ENCODE measurements at regions not wholly inside any gene's neighbourhood (a gene's known extent, or its start where the extent isn't known, plus 50 kb on each side); places are given as distances from the start of the nearest gene placed in this dataset.

DNA sequence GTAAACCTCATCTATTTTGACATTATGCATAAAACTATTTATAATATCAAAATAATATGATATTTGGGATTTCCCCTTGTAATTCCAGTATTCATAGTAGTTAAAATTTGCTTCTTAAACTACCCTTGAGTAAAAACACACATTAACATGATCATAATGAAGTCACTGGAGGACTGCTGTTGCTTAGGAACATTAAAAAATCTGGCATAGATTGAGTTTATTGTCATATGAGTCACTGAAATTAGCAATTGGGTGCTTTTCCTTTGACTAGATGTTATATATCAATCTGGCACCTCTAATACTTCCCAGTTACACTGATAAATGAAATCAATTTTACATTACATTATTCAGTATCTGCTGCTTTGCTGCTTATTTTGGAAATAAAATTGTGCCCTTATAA, 57.0 kb upstream of the ZC3H15 start:
- no peak for TF ChIP-seq CTCF (IDR thresholded peaks at IDR 0.05)
- TF ChIP-seq POLR2A (IDR thresholded peaks at IDR 0.05) = no peak
- Histone ChIP-seq H3K4me1 (no peaks in the 10 kb centered on the region), H3K9me3 (no peaks in the 10 kb centered on the region), H3K4me3 (no peak overlapping the region), H3K27me3 (no peaks in the 10 kb centered on the region), H3K36me3 (no peaks in the 10 kb centered on the region), H3K27ac (no peak overlapping the region)
- ATAC-seq = no peak
- DNase-seq = no peak
- intact Hi-C loops (cut with DNase I) = no loop called here

DNA sequence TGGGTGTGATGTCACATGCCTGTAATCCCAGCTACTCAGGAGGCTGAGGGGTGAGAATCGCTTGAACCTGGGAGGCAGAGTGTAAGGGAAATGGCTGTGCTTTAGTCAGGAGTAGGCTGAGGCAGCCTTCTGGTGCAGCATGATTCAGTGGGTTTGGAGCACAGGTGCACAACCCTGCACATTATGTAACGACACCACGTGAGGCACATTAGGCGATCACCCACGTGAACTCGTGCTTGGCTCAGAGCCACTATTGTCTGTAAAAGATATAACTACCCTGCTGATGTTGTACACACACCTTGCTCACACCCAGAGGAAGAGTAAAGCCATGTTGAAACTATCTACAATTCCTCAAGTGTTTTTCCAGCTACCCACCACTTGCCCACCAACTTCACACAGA, 54.8 kb upstream of the ZC3H15 start:
- H3K4me1 ChIP-seq = no peaks in the 10 kb centered on the region
- no peak for ATAC-seq
- 80 to 85% (median 83%) methylated on average over 6 of the region's 6 CpGs for WGBS, 4 donors
- no peaks in the 10 kb centered on the region for H3K9me3 ChIP-seq
- H3K27me3 ChIP-seq = no peaks in the 10 kb centered on the region
- no peak for DNase-seq
- no peak overlapping the region for H3K4me3 ChIP-seq
- intact Hi-C loops (cut with DNase I) = no loop called here
- no peak overlapping the region for H3K27ac ChIP-seq
- no peaks in the 10 kb centered on the region for H3K36me3 ChIP-seq
- TF ChIP-seq CTCF (IDR thresholded peaks at IDR 0.05) = no peak
- no peak for TF ChIP-seq POLR2A (IDR thresholded peaks at IDR 0.05)

- H3K36me3 ChIP-seq = no peaks in the 10 kb centered on the region
- no peak overlapping the region for H3K4me3 ChIP-seq
- intact Hi-C loops (cut with DNase I) = no loop called here
- H3K9me3 ChIP-seq = no peaks in the 10 kb centered on the region
- no peak overlapping the region for H3K27ac ChIP-seq
- DNase-seq = no peak
- TF ChIP-seq CTCF (IDR thresholded peaks at IDR 0.05) (no peak), POLR2A (IDR thresholded peaks at IDR 0.05) (no peak)
- H3K4me1 ChIP-seq = no peaks in the 10 kb centered on the region
- ATAC-seq = no peak
- 78 to 83% (median 81%) methylated on average over 6 of the region's 6 CpGs for WGBS, 4 donors
- no peaks in the 10 kb centered on the region for H3K27me3 ChIP-seq
Measured at GRCh38 chr2:186433040-186433439, 53.0 kb upstream of the ZC3H15 start.

DNA sequence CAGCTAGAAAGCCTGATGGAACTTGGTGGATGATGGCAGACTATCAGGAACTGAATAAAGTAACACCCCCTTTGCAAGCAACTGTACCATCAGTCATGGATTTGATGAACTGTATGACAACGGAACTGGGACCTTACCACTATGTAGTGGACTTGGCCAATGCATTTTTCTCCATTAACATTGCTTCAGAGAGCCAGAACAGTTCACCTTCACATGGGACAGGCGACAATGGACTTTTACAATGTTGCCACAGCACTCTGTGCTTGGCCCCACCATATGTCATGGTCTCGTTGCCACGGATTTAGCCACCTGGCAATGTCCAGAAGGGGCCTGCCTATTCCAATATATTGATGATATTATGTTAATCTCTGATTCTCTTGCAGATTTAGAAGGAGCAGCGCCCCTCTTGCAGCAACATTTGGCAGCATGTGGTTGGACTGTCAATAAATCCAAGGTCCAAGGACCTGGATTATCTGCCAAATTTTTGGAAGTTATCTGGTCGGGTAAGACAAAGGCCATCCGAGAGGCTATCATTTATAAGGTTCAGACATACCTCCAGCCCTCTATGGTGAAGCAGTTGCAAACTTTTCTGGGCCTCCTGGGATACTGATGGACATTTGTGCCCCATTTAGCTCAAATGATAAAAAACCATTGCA, 52.2 kb upstream of the ZC3H15 start:
- Histone ChIP-seq H3K9me3 (no peaks in the 10 kb centered on the region), H3K27me3 (no peaks in the 10 kb centered on the region), H3K27ac (no peak overlapping the region), H3K4me1 (no peaks in the 10 kb centered on the region), H3K36me3 (no peaks in the 10 kb centered on the region), H3K4me3 (no peak overlapping the region)
- intact Hi-C loops (cut with DNase I) = no loop called here
- WGBS, 4 donors = 92 to 99% (median 96%) methylated on average over 7 of the region's 7 CpGs
- TF ChIP-seq POLR2A (IDR thresholded peaks at IDR 0.05) (no peak), CTCF (IDR thresholded peaks at IDR 0.05) (no peak)
- no peak for DNase-seq
- no peak for ATAC-seq
